SH-SY5Y (cell line): ENCODE measurements at regions not wholly inside any gene's neighbourhood (a gene's known extent, or its start where the extent isn't known, plus 50 kb on each side); places are given as distances from the start of the nearest gene placed in this dataset.

Experiments
- GATA2 ChIP-seq: IDR thresholded peaks from 2 replicates; pipeline ENCODE4 v1.6.1; 2011; ENCODE audit warnings: mild to moderate bottlenecking, low read depth, low read length
- GATA3 ChIP-seq: IDR thresholded peaks from 2 replicates; pipeline ENCODE4 v1.6.1; 2011; ENCODE audit warnings: low read depth, mild to moderate bottlenecking, low read length, moderate library complexity

DNA sequence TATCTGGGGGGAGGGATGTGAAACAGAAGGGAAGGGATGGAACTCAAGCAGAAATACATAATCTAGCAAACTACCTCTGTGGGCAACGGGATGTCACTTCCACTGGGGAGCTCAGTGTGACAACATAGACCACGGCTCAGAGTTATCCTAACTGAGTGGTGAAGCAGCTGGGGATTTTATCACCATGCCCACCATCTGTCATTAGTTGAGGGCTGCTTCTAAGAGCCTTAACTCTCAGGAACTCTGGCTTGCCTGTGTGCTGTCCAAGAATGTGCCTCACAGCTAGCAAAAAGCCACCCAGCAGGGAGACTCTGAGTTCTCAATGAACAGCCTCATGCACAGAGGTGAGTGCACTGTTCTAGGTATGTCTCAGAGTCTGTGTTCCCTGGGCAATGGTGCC lies 90.6 kb upstream of the CXCL14 start:
- TF ChIP-seq GATA3 (no peak), GATA2 (no peak)

DNA sequence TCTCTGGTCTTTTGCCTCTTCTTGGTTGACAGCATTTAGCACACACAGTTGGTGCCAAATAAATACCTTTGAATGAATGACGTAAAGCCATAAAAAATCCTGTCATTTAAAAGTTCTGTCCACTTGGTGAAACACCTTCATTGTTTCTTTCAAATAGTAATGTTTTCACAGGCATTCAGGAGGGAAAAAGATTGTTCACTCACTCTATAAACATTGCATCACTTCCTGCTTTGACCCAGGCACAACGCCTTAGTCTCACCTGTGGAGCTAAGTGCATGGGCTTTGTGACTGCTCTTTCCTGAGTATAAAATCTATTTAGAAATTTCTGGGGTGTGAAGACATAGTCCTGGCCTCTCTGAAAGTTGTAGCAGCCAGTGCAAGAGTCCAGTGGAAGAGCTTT lies 88.9 kb upstream of the CXCL14 start:
- no peak for TF ChIP-seq GATA3
- TF ChIP-seq GATA2: no peak

DNA sequence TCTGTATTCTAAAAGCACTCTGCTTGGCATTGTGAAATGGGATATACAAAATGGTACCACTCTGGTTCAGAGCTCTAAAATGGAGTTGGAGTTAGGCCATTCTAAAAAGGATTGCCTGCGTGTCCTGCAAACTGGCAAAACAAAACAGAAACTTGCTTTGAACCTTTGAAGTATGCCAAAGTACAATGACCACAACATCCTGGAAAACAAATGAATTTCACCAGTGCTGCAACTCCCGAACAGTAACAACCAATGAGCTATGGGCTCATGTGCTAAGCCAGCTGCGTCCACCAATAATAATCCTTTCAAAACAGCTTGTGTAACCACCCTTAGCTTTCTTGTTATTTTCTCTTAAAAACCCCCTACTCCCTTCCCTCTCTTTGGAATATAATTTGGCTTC lies 88.4 kb upstream of the CXCL14 start:
- TF ChIP-seq GATA3 (no peak), GATA2 (no peak)

DNA sequence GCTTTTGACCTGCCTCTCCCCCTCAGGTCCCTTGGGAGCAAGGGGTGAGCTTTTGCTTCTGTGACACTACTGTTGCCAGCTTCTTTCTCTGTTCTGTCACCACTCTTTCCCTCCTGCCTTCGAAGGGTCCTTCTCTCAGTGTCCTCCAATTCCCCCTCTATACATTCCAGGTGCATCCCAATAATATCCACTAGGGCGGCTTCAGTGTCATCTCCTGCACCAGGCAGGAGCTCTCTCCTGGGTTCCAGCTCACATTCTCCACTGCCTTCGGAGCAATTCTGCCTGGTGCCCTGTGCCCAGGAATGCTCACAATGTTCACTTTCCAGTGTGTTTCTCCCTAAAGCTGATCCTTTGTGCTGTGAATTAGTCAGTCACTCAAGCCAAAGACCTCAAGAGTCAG lies 83.9 kb upstream of the CXCL14 start:
- no peak for TF ChIP-seq GATA2
- no peak for TF ChIP-seq GATA3

DNA sequence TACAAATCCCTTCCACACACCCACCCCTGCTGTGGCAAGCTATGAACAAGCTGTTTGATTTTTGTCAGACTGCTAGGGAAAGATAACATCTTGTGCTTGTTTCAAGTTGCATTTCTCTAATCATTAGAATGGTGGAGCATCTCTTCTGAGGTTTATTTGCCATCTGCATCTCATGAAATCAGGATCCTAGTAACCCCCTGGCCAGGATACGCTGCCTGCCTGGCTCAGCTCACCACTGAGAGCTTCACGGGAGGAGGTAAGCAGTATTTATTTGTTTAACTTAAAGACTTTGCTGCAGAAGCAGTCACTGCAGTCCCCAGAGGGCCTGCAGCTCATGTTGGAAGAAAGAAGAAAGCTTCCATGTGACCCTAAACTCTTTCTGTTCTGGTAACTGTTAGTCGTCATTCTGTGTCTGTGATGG lies 83.3 kb upstream of the CXCL14 start:
- TF ChIP-seq GATA3 (no peak), GATA2 (peak; percentile 62)

DNA sequence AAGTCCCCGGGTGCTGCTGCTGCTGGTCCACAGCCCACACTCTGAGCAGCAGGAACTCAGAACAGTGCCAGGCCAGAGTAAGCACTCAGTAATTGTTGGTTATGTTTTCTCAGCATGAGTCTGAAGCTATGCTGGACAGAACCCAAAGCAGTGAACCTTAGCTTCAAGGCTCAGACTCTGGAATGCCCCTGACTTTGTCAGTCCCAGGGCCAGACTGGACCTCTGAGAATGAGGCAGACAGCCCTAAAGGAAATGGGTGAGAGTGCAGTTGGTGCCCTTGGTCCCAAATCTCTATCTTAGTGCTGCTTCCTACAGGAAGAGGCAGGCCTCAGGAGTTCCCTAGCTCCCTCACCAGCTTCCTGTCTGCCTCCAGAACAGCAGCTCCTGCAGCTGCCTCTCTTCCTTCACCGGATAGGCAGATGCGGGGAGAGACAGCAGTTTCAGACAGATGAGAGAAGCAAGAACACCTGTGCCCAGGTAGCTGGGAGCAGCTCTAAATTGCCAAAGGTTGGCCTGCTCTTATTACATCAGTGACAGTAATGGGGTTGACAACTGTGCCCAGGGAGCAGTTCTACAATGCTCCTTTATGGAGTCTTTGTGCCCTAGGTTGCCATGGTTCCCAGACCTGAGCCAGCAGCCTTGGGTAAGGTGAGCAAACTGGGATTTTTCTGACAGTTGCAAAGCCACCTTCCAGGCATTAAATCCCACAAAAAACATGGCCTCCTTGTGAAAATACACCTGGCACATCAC lies 82.2 kb upstream of the CXCL14 start:
- no peak for TF ChIP-seq GATA2
- TF ChIP-seq GATA3: no peak

DNA sequence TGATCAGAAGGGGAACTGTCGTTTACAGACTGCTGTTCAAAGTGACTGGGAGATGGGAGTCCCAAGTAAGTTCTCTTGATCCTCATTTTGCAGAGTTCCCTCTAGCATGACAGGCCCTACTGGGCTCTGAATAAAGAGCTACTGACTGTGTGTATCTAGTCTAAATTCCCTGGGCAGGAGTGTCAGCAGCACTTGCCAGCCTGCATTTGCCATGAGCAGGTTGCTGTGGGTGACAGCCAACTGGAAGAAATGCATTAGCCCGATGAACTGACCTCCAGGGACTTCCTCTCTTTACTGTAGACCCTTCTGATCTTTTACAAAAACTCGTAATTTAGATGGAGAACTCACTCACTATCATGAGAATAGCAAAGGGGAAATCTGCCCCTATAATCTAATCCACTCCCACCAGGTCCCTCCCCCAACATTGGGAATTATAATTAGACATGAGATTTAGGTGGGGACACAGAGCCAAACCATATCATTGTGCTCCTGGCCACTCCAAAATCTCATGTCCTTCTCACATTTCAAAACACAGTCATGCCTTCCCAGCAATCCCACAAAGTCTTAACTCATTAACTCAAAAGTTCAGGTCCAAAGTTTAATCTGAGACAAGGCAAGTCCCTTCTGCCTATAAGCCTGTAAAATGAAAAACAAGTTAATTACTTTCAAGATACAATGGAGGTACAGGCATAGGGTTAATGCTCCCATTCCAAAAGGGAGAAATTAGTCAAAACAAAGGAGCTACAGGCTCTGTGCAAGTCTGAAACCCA lies 78.9 kb upstream of the CXCL14 start:
- TF ChIP-seq GATA3 (no peak), GATA2 (no peak)

DNA sequence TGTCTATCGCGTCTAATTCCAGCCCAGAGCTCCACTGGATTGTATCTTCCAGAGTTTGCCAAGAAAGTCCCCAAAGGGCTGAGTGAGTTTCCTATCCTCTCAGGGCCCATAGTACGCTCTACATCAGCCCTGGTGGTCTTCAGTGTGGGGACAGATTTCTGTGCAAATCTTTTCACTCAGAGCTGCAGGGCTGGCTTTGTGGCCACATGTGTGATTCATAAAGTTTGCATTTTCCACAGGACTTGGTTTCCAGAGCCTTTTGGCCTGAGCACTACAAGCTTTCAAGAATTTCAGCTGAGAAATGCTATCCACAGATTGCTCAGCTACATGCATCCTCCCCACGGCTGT lies 76.7 kb upstream of the CXCL14 start:
- TF ChIP-seq GATA2: no peak
- TF ChIP-seq GATA3: no peak

DNA sequence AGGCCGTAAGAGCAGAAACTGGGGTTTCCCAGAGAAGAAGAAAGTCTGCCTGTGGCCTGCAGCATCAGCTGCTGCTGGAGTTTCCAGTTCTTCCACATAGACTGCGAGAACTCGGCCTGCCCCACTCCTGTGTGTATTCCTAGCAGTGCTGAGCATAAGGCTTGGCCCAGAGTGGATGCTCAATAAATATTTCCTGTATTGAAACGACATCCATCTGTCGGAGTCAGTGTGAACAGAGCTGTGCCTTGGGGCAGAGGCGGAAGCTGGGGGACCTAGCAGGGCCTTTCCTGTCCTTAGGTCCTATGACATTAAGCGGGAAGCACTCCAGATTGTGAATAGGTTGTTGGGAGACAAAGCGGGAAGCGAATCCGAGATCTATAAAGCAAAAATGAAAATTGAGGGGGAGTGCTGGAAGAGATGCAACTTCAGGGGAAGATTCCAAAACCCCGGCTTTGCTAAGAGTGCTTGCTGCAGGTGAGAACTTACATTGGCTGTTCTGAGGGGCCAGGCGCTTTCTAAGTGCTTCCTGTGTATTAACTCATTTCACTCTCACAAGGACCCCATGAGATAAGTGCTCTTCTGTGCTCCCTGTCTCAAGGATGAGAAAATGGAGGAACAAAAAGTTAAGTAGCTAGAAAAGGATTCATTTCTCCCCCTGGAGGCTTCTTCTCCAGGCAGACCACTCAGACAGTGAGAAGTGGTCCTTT lies 76.1 kb upstream of the CXCL14 start:
- TF ChIP-seq GATA2: no peak

DNA sequence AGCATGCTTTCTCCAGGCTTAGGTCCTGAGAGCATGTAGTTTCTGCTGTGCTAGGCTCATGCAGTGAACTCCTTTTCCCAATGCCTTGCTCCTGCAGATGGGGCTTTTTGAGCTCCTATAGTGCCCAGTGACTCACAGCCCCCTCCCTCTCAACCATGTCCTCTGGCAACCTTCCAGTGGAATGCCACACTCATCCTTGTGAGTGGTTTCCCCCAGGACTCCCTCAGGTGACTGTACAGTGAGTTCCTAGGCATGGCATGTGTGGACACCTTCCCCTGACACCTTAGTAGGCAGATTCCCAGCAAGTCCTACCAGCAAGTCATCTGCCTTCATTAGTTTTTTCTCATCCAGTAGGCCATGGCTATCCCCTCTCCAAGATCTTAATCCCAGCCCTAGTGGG lies 72.4 kb upstream of the CXCL14 start:
- TF ChIP-seq GATA3 (no peak), GATA2 (no peak)

DNA sequence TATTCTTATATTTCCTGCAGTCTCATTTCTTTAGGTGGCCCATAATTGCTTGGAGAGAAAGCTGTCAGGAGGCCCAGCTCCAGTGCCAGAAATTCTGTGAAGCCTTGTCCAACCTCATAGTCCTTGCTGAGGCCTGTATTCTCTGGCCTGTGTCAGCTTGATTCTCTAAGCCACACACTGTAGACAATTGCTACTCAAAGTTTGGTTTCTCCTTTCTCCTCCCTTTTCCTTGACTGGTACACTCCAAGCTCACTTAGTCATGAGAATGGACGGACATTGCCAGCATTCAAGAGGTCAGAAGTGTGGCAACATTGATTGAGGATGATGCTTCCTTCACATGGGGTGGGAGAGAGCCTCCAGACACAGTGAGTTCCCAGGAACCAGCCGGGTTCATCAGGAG lies 71.3 kb upstream of the CXCL14 start:
- TF ChIP-seq GATA2 (no peak), GATA3 (no peak)

DNA sequence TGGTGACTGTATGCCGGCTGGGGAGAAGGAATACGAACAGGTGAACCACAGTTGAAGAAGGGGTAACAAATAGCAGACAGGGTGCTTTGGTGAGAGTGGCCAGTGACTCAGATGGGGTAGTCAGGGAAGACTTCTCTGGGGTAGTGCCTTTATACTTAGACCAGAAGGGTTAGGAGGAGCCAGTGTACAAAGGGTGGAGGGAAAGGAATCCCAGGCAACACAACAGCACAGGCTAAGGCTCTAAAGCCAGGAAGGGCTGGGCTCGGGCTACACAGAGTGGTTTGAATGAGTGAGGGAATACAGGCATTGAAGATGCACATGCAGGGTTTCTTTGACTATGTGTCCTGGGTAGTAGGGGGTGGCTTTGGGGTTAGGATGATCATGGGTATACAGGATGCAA lies 70.6 kb upstream of the CXCL14 start:
- TF ChIP-seq GATA3: no peak
- no peak for TF ChIP-seq GATA2

DNA sequence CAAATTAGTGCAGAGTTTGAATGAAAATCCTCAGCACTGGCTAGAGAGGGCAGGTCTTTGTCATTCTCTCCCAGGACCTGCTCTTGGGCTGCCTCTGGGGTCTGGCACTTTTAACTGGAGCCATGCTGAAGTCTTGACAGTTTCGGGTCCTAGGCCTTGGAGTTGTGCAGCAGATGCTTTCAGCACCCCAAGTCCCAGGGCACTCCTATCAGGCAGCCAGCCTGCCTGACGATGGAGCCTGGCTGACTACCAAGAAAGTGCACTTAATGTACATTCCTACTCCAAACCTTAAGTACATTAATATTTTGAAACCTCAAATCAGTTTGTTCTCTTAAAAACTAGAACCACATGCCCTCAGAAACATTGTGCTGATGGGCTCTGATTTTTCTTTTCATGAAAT lies 69.3 kb upstream of the CXCL14 start:
- TF ChIP-seq GATA2: no peak
- no peak for TF ChIP-seq GATA3

DNA sequence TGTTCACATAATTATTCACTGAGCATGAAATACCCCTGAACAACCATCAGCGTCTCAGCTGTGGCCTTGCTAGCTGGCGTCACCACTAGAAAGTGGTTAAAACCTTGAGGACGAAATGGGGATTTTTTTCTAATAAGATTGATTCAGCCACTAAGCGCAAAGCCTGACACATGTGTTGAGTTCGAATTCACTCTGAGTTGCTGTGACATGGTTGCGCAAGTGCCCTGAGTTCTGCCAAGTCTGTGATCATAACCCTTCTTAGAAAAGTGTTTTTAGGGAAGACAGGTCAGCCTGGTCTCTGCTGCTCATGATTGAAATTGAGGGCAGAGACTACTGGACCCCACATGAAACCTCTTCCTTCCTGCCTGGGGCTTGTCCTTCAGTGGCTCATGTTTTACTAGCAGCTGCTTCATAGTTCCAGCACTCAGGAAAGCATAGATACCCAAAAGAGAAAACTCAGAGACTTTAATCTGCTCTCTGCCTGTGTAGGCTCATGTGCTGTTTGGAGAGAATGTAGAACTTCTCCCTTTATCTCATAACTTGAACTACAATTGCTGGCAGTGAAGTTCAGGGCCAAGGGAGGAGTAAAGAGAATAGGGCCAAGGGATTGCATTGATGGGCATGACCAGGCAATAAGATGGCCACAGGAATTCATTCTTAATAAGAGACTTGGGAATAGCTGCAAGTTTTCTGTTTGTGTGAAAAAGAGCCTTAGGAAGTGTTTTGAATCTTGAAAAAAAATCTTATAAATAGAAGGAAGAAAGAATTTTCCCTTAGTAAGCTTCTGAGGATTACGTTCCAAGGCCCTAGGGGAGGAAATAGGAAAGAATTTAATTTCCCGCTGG lies 66.8 kb upstream of the CXCL14 start:
- TF ChIP-seq GATA2 (no peak), GATA3 (no peak)
